GM18861 (cell line): ENCODE measurements at regions not wholly inside any gene's neighbourhood (a gene's known extent, or its start where the extent isn't known, plus 50 kb on each side); places are given as distances from the start of the nearest gene placed in this dataset.

Source experiments
- ATAC-seq: cut with Tn5 transposase; IDR thresholded peaks from one replicate; pipeline ENCODE4 v1.9.1; 2021; ENCODE audit not compliant: unreplicated experiment

GRCh38 chr1:177589166-177589565 lies 380.7 kb downstream of the SEC16B start:
- no peak for ATAC-seq

GRCh38 chr1:177586429-177586828 lies 383.4 kb downstream of the SEC16B start:
- ATAC-seq = no peak

DNA sequence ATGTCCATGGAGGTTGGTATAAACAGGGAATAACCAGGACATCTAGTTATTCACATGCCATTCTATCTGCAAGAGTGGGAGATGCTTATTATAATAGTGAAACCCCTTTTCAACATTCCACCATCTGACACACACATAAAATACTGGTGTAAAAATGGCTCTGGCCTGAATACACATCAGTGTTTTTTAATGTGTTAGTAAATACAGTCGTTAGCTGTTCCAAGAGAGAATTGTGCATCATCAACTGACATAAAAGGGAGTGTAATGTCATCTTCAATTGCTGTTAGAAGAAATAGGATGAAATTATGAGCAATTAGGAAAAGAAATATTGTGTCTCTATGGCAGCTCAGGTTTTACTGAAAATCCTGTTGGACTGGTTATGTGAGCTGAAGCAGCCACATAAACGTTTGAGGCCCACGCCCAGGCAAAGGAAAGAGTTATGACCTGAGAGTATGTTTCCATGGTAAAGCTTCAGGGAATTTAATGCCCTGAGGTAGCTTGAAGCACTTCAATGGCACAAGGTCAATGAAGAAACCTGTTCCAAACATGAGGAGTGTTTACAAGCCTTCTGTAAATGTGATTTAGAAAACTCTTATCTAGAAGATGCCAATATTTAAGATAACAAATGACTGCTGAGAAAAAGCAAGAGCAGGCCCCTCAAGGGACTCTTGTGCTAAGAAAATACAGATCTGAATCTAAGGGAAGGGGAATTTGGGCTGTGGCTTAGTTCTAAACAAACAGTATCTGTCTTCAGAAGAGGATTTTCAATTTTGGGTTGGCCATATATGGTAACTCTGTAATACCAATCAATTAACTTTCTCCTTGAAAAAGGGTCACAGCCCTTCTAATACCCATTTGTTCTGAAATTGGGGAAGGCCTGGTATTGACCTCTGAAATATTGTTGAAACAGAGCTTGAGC lies 384.3 kb downstream of the SEC16B start:
- no peak for ATAC-seq

DNA sequence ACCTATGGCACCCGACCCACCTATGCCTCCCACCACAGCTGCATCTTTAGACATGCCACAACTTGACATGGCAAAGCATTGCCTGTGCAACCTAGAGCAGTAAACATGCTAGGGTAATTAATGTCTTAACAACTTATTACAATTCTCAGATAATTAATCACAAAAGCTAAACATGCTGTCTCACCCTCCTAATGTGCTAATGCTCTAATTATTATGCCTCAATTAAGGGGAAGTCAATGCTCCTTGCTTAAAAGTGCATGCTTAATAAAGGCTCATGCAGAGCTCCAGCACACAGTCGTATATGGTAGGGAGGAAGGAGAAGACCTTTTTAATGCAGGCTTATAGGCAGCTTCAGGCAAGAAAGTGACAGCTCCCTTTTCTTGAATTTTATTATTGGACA lies 396.0 kb downstream of the SEC16B start:
- ATAC-seq = no peak

- no peak for ATAC-seq
Measured at GRCh38 chr1:177571485-177572076, 398.3 kb downstream of the SEC16B start.

DNA sequence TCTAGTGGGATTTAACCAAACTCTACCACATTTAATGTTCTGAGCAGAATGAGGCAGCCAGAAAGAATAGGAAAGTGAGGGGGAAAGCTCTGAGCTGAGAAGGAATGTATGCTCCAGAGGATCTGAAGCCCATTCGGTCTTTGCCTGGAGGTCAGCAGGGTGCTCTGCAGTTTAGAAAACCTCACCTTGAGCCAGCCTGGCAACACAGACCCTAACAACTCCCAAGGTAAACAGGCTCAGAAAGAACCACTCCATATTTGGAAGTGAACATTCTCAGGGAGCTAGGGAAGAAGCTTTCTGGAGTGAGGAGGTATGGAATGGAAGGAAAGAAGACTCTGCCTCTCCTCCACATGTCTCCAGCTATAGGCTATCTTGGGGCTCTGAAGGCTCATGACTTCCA lies 398.8 kb downstream of the SEC16B start:
- ATAC-seq = no peak

- ATAC-seq = no peak
Measured at GRCh38 chr1:177569476-177569875, 398.7 kb downstream of the BRINP2 start.

- no peak for ATAC-seq
Measured at GRCh38 chr1:177568622-177569021, 397.9 kb downstream of the BRINP2 start.

GRCh38 chr1:177567393-177567792 lies 396.6 kb downstream of the BRINP2 start:
- no peak for ATAC-seq

GRCh38 chr1:177566495-177566894 lies 395.7 kb downstream of the BRINP2 start:
- ATAC-seq = no peak

- ATAC-seq = peak; percentile 59
Measured at GRCh38 chr1:177561436-177561835, 390.7 kb downstream of the BRINP2 start.

- ATAC-seq = no peak
Measured at GRCh38 chr1:177558372-177558771, 387.6 kb downstream of the BRINP2 start.

DNA sequence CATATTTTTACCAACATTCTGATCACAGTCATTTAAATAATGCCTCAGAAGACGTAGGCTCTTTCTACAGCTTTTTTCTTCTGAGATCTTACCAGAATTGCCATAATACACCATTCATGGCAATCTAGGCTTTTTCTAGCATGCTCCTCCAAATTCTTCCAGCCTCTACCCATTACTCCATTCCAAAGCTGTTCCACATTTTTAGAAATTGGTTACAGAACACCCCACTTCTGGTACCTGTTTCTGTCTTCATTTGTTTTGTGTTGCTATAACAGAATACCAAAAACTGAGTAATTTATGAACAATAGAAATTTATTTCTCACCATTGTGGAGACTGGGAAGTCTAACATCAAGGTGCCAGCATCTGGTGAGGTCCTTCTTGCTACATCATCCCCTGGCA lies 385.4 kb downstream of the BRINP2 start:
- no peak for ATAC-seq

GRCh38 chr1:177547200-177547599 lies 376.4 kb downstream of the BRINP2 start:
- ATAC-seq = no peak

- no peak for ATAC-seq
Measured at GRCh38 chr1:177546346-177546745, 375.6 kb downstream of the BRINP2 start.

- no peak for ATAC-seq
Measured at GRCh38 chr1:177526201-177526600, 355.4 kb downstream of the BRINP2 start.

DNA sequence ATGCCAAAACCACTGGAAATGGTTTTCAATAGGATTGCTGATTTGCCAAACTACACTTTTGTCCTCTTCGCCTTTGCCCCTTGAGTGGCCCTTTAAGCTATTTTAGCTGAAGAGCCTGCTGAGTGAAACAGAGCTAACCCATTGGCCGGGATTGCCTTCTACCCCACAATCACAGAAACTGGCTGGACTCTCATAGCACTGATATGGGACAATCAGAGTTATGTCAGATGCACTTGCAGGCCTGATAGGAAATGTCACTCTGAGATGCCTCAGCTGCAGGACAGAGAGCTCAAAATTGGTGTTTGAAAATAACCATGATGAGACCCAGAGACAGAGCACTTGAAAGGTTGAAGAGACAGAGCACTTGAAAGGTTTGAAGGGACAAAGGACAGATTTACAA lies 354.4 kb downstream of the BRINP2 start:
- ATAC-seq = no peak

DNA sequence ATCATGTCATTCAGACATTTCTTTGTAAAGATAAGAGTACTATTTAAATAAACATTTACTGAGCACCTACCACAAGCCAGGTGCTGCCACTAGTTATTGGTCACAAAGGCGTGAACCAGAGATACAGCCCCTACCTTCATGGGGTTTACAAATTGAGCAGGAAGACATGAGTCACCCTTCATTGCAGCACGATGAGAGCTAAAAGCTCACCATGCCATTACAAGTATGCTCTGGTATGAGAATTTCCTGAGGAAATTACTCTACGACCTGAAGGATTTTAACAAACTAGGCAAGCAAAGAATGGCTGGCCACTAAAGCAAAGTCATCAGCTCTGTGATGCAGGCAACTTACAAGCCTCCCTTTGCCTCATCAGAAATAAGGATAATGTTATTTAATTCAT lies 346.8 kb downstream of the BRINP2 start:
- ATAC-seq = no peak

GRCh38 chr1:177514207-177514606 lies 343.4 kb downstream of the BRINP2 start:
- no peak for ATAC-seq

- ATAC-seq = no peak
Measured at GRCh38 chr1:177511036-177511435, 340.3 kb downstream of the BRINP2 start.

- ATAC-seq = no peak
Measured at GRCh38 chr1:177505905-177506590, 335.3 kb downstream of the BRINP2 start.

DNA sequence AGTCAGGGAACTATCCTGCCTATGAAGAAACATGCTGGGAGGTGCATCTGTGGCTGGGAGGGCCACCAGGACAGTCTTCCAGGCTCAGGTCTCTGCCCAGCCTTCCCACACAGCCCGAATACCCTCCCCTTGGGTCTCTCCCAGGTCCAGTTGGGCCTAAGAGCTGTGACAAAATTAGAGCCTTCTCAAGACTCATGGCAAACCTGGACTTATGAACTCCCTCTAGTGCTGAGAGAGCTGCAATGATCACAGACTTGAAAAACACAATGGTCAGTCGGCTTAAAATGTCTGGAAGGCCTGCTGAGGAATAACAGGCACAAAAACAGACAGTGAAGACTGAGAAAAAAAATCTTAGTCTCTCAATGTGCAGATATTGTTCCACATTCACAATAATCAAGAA lies 325.1 kb downstream of the BRINP2 start:
- ATAC-seq = no peak
